ENCODE measurements at regions not wholly inside any gene's neighbourhood (a gene's known extent, or its start where the extent isn't known, plus 50 kb on each side); places are given as distances from the start of the nearest gene placed in this dataset.

- H3K36me3 ChIP-seq, result no peaks in the 10 kb centered on the region
- H3K27ac ChIP-seq, result no peak overlapping the region
- TF ChIP-seq POLR2A (IDR thresholded peaks at IDR 0.05) (no peak), CTCF (IDR thresholded peaks at IDR 0.05) (no peak), POLR2AphosphoS5 (IDR thresholded peaks at IDR 0.05) (no peak)
- intact Hi-C loops (cut with DNase I; ENCODE audit: low total_unique reads), result no loop called here
- WGBS, 5 donors, result 80 to 100% (median 82%) methylated on average over 2 of the region's 2 CpGs
- H3K4me3 ChIP-seq, result no peak overlapping the region
- no peaks in the 10 kb centered on the region for H3K4me1 ChIP-seq
- peaks cover 0 to 18% (median 10%) of the 10 kb centered on the region in 4 donors for H3K9me3 ChIP-seq
- no peaks in the 10 kb centered on the region for H3K27me3 ChIP-seq
- DNase-seq, result no peak
These were observed 54.7 kb upstream of the SLCO2A1 start for GRCh38 chr3:134084242-134084950.

DNA sequence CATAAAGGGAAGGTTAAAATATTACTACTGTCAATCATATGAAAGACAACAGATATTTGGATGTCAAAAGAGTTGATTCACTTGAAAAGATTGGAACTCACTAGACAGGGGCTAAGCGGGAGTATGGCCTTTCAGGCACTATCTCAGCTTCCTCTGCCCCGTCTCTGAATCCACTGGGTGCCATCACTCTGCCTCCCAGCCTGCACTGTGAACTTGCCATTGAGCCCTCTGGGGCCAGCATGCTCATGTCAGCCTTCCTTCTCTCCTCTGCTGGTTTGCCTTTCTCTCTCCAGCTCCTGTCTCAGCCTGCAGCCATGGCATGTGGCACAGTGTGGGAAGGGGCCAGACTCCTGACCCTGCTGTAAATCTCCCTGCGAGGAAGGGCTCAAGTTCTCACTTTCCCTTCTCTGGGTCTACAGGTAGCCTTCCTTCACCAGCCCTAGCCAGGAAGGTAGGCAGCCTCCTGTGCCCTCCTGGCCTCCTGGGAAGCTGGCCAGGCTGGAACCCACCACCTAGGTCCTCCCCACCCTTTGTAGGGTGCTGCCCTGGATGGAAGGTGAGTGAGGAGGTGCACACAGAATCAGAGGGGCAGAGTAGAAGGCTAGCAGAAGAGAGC lies 54.0 kb upstream of the SLCO2A1 start:
- no peaks in the 10 kb centered on the region for H3K4me1 ChIP-seq
- peaks cover 0 to 18% (median 10%) of the 10 kb centered on the region in 4 donors for H3K9me3 ChIP-seq
- H3K4me3 ChIP-seq, result no peak overlapping the region
- DNase-seq, result no peak
- no peaks in the 10 kb centered on the region for H3K27me3 ChIP-seq
- WGBS, 5 donors, result 90 to 95% (median 92%) methylated on average over 3 of the region's 3 CpGs
- H3K36me3 ChIP-seq, result no peaks in the 10 kb centered on the region
- no peak for TF ChIP-seq POLR2A (IDR thresholded peaks at IDR 0.05)
- no peak for TF ChIP-seq CTCF (IDR thresholded peaks at IDR 0.05)
- no peak for TF ChIP-seq POLR2AphosphoS5 (IDR thresholded peaks at IDR 0.05)
- no peak for TF ChIP-seq EP300 (IDR thresholded peaks at IDR 0.05)
- H3K27ac ChIP-seq, result no peak overlapping the region
- intact Hi-C loops (cut with DNase I; ENCODE audit: low total_unique reads), result no loop called here

DNA sequence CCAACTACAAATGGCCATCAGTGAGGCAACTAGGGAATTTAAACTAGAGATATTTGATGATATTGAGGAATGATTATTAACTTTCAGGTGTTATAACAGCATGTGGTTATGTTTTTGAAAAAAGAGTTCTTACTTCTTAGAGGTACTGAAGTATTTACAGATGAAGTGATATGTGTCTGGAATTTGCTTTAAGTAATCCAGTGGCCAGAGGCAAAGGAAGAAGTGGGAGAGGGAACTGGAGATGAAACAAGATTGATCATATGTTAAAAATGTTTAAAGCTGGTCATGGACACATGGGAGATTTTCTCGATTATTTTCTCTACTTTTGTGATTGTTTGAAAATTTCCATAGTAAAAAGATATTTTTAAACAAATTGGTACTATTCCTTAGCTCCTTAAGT lies 53.3 kb upstream of the SLCO2A1 start:
- Histone ChIP-seq H3K4me3 (no peak overlapping the region), H3K27ac (no peak overlapping the region), H3K36me3 (no peaks in the 10 kb centered on the region), H3K27me3 (no peaks in the 10 kb centered on the region), H3K9me3 (peaks cover 0 to 18% (median 8%) of the 10 kb centered on the region in 4 donors), H3K4me1 (no peaks in the 10 kb centered on the region)
- intact Hi-C loops (cut with DNase I; ENCODE audit: low total_unique reads), result no loop called here
- WGBS, 5 donors, result 82 to 89% (median 85%) methylated on average over 1 of the region's 1 CpG
- TF ChIP-seq POLR2AphosphoS5 (IDR thresholded peaks at IDR 0.05) (no peak), POLR2A (IDR thresholded peaks at IDR 0.05) (no peak), CTCF (IDR thresholded peaks at IDR 0.05) (no peak), EP300 (IDR thresholded peaks at IDR 0.05) (no peak)
- DNase-seq, result no peak

DNA sequence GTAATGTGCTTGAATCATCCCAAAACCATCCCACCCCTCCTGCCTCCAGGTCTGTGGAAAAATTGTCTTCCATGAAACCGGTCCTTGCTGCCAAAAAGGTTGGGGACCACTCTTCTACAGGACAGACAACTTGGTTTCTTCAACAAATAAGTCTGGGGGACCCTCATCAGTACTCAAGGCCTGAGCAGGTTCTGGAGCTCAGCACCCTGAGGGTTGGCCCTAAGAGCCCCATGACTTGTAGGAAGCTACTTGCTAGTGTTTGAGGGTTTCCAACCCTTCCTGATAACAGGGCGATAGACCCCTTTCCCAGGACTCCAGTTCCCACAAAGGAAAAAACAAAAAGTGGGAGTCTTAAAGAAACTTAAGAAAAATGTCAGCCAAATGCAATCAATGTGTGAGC lies 52.9 kb upstream of the SLCO2A1 start:
- H3K36me3 ChIP-seq, result no peaks in the 10 kb centered on the region
- TF ChIP-seq POLR2AphosphoS5 (IDR thresholded peaks at IDR 0.05) (no peak), CTCF (IDR thresholded peaks at IDR 0.05) (no peak), EP300 (IDR thresholded peaks at IDR 0.05) (no peak), POLR2A (IDR thresholded peaks at IDR 0.05) (no peak)
- H3K27me3 ChIP-seq, result no peaks in the 10 kb centered on the region
- H3K4me3 ChIP-seq, result no peak overlapping the region
- no peaks in the 10 kb centered on the region for H3K4me1 ChIP-seq
- H3K27ac ChIP-seq, result no peak overlapping the region
- DNase-seq, result no peak
- intact Hi-C loops (cut with DNase I; ENCODE audit: low total_unique reads), result no loop called here
- 85 to 94% (median 89%) methylated on average over 2 of the region's 2 CpGs for WGBS, 5 donors
- peaks cover 0 to 18% (median 8%) of the 10 kb centered on the region in 4 donors for H3K9me3 ChIP-seq

All from stomach (tissue), 8 donors.